Panc1 (cell line): ENCODE measurements at regions not wholly inside any gene's neighbourhood (a gene's known extent, or its start where the extent isn't known, plus 50 kb on each side); places are given as distances from the start of the nearest gene placed in this dataset.
"Not testable (repeated sequence)": the region's sequence is repeated elsewhere in the genome, so short reads cannot be mapped to it uniquely, and the experiment has no call there.

Experiments used
- POLR2AphosphoS5 ChIP-seq: IDR thresholded peaks from 2 replicates; pipeline ENCODE4 v1.6.1; 2012; ENCODE audit warnings: mild to moderate bottlenecking, low read depth, low read length, moderate library complexity
- SIN3A ChIP-seq: IDR thresholded peaks from 2 replicates; pipeline ENCODE4 v1.6.1; 2012; ENCODE audit warnings: low read depth, mild to moderate bottlenecking, low read length, moderate library complexity, borderline replicate concordance; ENCODE audit not compliant: insufficient read depth
- TF ChIP-seq, protein P1 (sequence below): fragments of 450-650 bp; IDR thresholded peaks from 2 replicates; pipeline ENCODE4 v1.5.1; 2017; ENCODE audit warnings: mild to moderate bottlenecking
- TF ChIP-seq, protein P2 (sequence below), 2 experiments: IDR thresholded peaks; 2 replicates each; pipeline ENCODE4 v1.6.1; 2011 to 2012; ENCODE audit warnings: low read depth in 2 of 2, control low read depth in 1 of 2, low read length in 1 of 2, mild to moderate bottlenecking in 1 of 2, moderate library complexity in 1 of 2; ENCODE audit not compliant: insufficient read depth in 1 of 2

DNA sequence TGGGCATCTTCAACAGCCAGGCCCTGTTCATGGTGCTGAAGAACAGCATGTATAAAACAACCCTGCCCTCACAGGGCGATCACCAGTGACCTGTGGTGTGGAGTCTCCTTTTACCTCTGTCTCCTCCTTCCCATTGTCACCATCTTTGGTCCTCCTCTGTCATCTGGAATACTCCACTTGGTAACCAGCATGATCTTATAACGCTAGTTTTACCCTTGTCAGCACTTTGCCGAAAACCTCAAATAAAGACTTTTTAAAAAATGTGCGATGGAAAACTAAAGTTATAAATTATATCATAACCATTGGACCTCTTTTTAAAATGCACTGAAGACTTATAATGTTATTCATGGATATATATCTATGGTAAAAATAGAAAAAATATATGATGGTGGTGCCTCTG, 945.2 kb upstream of the DEFB115 start:
- TF ChIP-seq POLR2AphosphoS5, SIN3A: not testable (repeated sequence)
- TF ChIP-seq, protein P1, sequence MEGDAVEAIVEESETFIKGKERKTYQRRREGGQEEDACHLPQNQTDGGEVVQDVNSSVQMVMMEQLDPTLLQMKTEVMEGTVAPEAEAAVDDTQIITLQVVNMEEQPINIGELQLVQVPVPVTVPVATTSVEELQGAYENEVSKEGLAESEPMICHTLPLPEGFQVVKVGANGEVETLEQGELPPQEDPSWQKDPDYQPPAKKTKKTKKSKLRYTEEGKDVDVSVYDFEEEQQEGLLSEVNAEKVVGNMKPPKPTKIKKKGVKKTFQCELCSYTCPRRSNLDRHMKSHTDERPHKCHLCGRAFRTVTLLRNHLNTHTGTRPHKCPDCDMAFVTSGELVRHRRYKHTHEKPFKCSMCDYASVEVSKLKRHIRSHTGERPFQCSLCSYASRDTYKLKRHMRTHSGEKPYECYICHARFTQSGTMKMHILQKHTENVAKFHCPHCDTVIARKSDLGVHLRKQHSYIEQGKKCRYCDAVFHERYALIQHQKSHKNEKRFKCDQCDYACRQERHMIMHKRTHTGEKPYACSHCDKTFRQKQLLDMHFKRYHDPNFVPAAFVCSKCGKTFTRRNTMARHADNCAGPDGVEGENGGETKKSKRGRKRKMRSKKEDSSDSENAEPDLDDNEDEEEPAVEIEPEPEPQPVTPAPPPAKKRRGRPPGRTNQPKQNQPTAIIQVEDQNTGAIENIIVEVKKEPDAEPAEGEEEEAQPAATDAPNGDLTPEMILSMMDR: not testable (repeated sequence)
- TF ChIP-seq, protein P2, sequence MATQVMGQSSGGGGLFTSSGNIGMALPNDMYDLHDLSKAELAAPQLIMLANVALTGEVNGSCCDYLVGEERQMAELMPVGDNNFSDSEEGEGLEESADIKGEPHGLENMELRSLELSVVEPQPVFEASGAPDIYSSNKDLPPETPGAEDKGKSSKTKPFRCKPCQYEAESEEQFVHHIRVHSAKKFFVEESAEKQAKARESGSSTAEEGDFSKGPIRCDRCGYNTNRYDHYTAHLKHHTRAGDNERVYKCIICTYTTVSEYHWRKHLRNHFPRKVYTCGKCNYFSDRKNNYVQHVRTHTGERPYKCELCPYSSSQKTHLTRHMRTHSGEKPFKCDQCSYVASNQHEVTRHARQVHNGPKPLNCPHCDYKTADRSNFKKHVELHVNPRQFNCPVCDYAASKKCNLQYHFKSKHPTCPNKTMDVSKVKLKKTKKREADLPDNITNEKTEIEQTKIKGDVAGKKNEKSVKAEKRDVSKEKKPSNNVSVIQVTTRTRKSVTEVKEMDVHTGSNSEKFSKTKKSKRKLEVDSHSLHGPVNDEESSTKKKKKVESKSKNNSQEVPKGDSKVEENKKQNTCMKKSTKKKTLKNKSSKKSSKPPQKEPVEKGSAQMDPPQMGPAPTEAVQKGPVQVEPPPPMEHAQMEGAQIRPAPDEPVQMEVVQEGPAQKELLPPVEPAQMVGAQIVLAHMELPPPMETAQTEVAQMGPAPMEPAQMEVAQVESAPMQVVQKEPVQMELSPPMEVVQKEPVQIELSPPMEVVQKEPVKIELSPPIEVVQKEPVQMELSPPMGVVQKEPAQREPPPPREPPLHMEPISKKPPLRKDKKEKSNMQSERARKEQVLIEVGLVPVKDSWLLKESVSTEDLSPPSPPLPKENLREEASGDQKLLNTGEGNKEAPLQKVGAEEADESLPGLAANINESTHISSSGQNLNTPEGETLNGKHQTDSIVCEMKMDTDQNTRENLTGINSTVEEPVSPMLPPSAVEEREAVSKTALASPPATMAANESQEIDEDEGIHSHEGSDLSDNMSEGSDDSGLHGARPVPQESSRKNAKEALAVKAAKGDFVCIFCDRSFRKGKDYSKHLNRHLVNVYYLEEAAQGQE (IDR thresholded peaks at IDR 0.05; ENCODE audit: insufficient read depth in 1 of 2, low read depth in 2 of 2, low read length in 1 of 2): not testable (repeated sequence)
